ENCODE measurements at regions not wholly inside any gene's neighbourhood (a gene's known extent, or its start where the extent isn't known, plus 50 kb on each side); places are given as distances from the start of the nearest gene placed in this dataset.

- DNase-seq (ENCODE audit: low spot score) (no peak), ATAC-seq (ENCODE audit: low FRiP score) (no peak)
- TF ChIP-seq, protein P1, sequence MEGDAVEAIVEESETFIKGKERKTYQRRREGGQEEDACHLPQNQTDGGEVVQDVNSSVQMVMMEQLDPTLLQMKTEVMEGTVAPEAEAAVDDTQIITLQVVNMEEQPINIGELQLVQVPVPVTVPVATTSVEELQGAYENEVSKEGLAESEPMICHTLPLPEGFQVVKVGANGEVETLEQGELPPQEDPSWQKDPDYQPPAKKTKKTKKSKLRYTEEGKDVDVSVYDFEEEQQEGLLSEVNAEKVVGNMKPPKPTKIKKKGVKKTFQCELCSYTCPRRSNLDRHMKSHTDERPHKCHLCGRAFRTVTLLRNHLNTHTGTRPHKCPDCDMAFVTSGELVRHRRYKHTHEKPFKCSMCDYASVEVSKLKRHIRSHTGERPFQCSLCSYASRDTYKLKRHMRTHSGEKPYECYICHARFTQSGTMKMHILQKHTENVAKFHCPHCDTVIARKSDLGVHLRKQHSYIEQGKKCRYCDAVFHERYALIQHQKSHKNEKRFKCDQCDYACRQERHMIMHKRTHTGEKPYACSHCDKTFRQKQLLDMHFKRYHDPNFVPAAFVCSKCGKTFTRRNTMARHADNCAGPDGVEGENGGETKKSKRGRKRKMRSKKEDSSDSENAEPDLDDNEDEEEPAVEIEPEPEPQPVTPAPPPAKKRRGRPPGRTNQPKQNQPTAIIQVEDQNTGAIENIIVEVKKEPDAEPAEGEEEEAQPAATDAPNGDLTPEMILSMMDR (IDR thresholded peaks at IDR 0.05), result no peak
These were observed 554.6 kb upstream of the RIOK2 start for GRCh38 chr5:97737608-97738007.

- TF ChIP-seq, protein P1 (IDR thresholded peaks at IDR 0.05), result no peak
- ATAC-seq (ENCODE audit: low FRiP score) (no peak), DNase-seq (ENCODE audit: low spot score) (no peak)
These were observed 562.8 kb upstream of the RIOK2 start for GRCh38 chr5:97745817-97746216.

DNA sequence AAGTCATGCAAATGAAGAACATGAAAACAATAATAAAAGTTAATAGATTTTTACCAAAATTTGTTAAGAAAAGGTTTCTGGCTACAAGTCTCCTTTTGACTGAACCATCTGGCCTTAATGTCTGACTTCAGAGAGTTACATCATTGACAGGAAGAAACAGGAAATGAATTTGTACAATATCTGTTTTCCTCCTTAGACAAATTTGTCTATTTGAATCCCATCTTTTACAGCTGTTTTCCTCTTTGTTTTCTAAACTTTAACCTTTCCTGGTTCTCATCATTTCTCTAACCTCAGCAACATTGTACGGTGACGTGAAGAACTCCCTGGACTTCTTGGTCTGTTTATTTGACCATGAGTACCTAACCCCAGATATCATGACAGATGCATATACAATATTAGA is 567.5 kb upstream of the RIOK2 start:
- no peak for DNase-seq (ENCODE audit: low spot score)
- TF ChIP-seq, protein P1 (IDR thresholded peaks at IDR 0.05), result no peak
- no peak for ATAC-seq (ENCODE audit: low FRiP score)

GRCh38 chr5:97751540-97751939 is 568.5 kb upstream of the RIOK2 start:
- DNase-seq (ENCODE audit: low spot score) (no peak), ATAC-seq (ENCODE audit: low FRiP score) (no peak)
- TF ChIP-seq, protein P1 (IDR thresholded peaks at IDR 0.05), result no peak

- no peak for ATAC-seq (ENCODE audit: low FRiP score)
- TF ChIP-seq, protein P1 (IDR thresholded peaks at IDR 0.05), result no peak
These were observed 569.8 kb upstream of the RIOK2 start for GRCh38 chr5:97752871-97753270.

DNA sequence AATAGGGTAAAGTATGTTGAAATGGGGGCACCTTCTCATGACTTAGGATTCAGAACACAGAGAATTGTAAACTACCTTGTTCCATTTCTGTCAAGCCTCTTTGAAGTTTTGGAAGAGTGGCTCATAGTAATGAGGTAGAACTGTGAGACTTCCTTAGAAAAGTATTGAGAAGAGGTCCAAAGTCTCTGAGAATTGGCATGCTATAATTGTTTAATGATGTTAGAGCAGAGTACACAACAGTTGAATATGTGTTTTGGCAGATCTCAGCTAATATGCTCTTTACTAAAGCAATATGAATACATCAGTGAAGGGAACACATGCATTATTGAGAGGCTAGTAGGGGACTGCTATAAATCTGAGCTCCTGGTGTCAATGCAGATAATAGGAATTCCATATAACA is 579.4 kb upstream of the RIOK2 start:
- DNase-seq (ENCODE audit: low spot score) (no peak), ATAC-seq (ENCODE audit: low FRiP score) (no peak)
- TF ChIP-seq, protein P1 (IDR thresholded peaks at IDR 0.05), result no peak

More at GRCh38 chr5:97752871-97753270, 569.8 kb upstream of the RIOK2 start:
- DNase-seq (ENCODE audit: low spot score), result no peak

- ATAC-seq (ENCODE audit: low FRiP score) (no peak), DNase-seq (ENCODE audit: low spot score) (no peak)
- TF ChIP-seq, protein P1 (IDR thresholded peaks at IDR 0.05), result no peak
These were observed 581.7 kb upstream of the RIOK2 start for GRCh38 chr5:97764700-97765099.
